Fibroblast of lung (primary cell): ENCODE measurements at regions not wholly inside any gene's neighbourhood (a gene's known extent, or its start where the extent isn't known, plus 50 kb on each side); places are given as distances from the start of the nearest gene placed in this dataset.

Source experiments
- DNase-seq, 2 donors: peaks; one replicate each; pipeline versions ENCODE4 v3.0.0 to v3.0.0-alpha.2; 2010; ENCODE audit warnings: low read depth in 2 of 2
- H2AFZ ChIP-seq: 2 replicates; pipeline ENCODE4 v1.5.1; 2012; ENCODE audit warnings: low read length, control low read depth, inconsistent platforms
- H3K27ac ChIP-seq: 2 replicates; pipeline ENCODE4 v1.5.1; 2011; ENCODE audit warnings: low read length, control low read depth; ENCODE audit not compliant: insufficient read depth
- H3K27me3 ChIP-seq: 2 replicates; pipeline ENCODE4 v1.5.1; 2011; ENCODE audit warnings: mild to moderate bottlenecking, low read length; ENCODE audit not compliant: control insufficient read depth, insufficient read depth
- H3K36me3 ChIP-seq: 2 replicates; pipeline ENCODE4 v1.5.1; 2011; ENCODE audit warnings: low read length; ENCODE audit not compliant: control insufficient read depth, insufficient read depth
- H3K4me1 ChIP-seq: 2 replicates; pipeline ENCODE4 v1.5.1; 2011; ENCODE audit warnings: low read length; ENCODE audit not compliant: control insufficient read depth, insufficient read depth; ENCODE audit errors: extremely low read depth
- H3K4me2 ChIP-seq: 2 replicates; pipeline ENCODE4 v1.5.1; 2011; ENCODE audit warnings: low read length, control low read depth; ENCODE audit not compliant: insufficient read depth; ENCODE audit errors: extremely low read depth
- H3K4me3 ChIP-seq, 4 experiments: fragments of 200-600 bp in 1 of 4; sonication (generic) in 1 of 4; replicated peaks in 1 of 4; 2 replicates each; pipeline ENCODE4 v1.5.1; 2011 to 2016; ENCODE audit warnings: low read length in 4 of 4, low read depth in 3 of 4, mild to moderate bottlenecking in 3 of 4, control low read depth in 2 of 4, inconsistent platforms in 1 of 4, mixed read lengths in 1 of 4; ENCODE audit not compliant: insufficient read depth in 1 of 4; ENCODE audit errors: control extremely low read depth in 1 of 4
- H3K79me2 ChIP-seq: 2 replicates; pipeline ENCODE4 v1.5.1; 2012; ENCODE audit warnings: mild to moderate bottlenecking, low read length, inconsistent platforms; ENCODE audit not compliant: control insufficient read depth, insufficient read depth
- H3K9ac ChIP-seq: 2 replicates; pipeline ENCODE4 v1.5.1; 2011; ENCODE audit warnings: mild to moderate bottlenecking, low read length, control low read depth; ENCODE audit not compliant: insufficient read depth
- H3K9me3 ChIP-seq: 2 replicates; pipeline ENCODE4 v1.5.1; 2012; ENCODE audit warnings: low read depth, low read length; ENCODE audit not compliant: control insufficient read depth, insufficient read depth
- H4K20me1 ChIP-seq: 2 replicates; pipeline ENCODE4 v1.5.1; 2011; ENCODE audit warnings: low read length; ENCODE audit not compliant: control insufficient read depth, insufficient read depth; ENCODE audit errors: extremely low read depth
- CTCF ChIP-seq, 2 donors: IDR thresholded peaks in 1 of 2; conservative IDR thresholded peaks in 1 of 2; 1 replicate in 1 of 2; 2 replicates in 1 of 2; pipeline ENCODE4 v1.5.1; 2011 to 2012; ENCODE audit warnings: low read length in 2 of 2, control low read depth in 1 of 2, inconsistent platforms in 1 of 2, low read depth in 1 of 2, mild to moderate bottlenecking in 1 of 2
- EZH2 ChIP-seq: IDR thresholded peaks from 2 replicates; pipeline ENCODE4 v1.5.1; 2012; ENCODE audit warnings: low read length, control low read depth, mild to moderate bottlenecking; ENCODE audit errors: missing control alignments

GRCh38 chr9:115616666-115617239, 498.8 kb upstream of the TNC start:
- H3K4me3 ChIP-seq = no peak overlapping the region
- no peaks in the 10 kb centered on the region for H3K27me3 ChIP-seq
- no peak overlapping the region for H3K9ac ChIP-seq
- no peaks in the 10 kb centered on the region for H3K9me3 ChIP-seq
- no peaks in the 10 kb centered on the region for H4K20me1 ChIP-seq
- no peak for DNase-seq
- peak overlapping the region; percentile 89 for H3K27ac ChIP-seq
- H2AFZ ChIP-seq = no peak overlapping the region
- no peaks in the 10 kb centered on the region for H3K79me2 ChIP-seq
- TF ChIP-seq EZH2 (no peak), CTCF (conservative IDR thresholded peaks at IDR 0.05 in 1 of 2, IDR thresholded peaks at IDR 0.05 in 1 of 2; ENCODE audit: low read depth in 1 of 2, low read length in 2 of 2) (no peak)
- H3K36me3 ChIP-seq = no peaks in the 10 kb centered on the region
- no peak overlapping the region for H3K4me2 ChIP-seq
- H3K4me1 ChIP-seq = peaks cover 19% of the 10 kb centered on the region

GRCh38 chr9:115625251-115625650, 507.3 kb upstream of the TNC start:
- H3K4me2 ChIP-seq = no peak overlapping the region
- H3K27me3 ChIP-seq = no peaks in the 10 kb centered on the region
- no peak overlapping the region for H2AFZ ChIP-seq
- H3K9me3 ChIP-seq = no peaks in the 10 kb centered on the region
- no peaks in the 10 kb centered on the region for H3K36me3 ChIP-seq
- no peaks in the 10 kb centered on the region for H4K20me1 ChIP-seq
- TF ChIP-seq EZH2 = no peak
- TF ChIP-seq CTCF (conservative IDR thresholded peaks at IDR 0.05 in 1 of 2, IDR thresholded peaks at IDR 0.05 in 1 of 2; ENCODE audit: low read depth in 1 of 2, low read length in 2 of 2) = no peak
- no peak overlapping the region for H3K9ac ChIP-seq
- no peaks in the 10 kb centered on the region for H3K4me1 ChIP-seq
- DNase-seq = no peak
- H3K4me3 ChIP-seq = no peak overlapping the region
- H3K27ac ChIP-seq = no peak overlapping the region
- no peaks in the 10 kb centered on the region for H3K79me2 ChIP-seq

GRCh38 chr9:115625954-115626353, 508.0 kb upstream of the TNC start:
- Histone ChIP-seq H3K27me3 (no peaks in the 10 kb centered on the region), H3K4me3 (no peak overlapping the region), H3K36me3 (no peaks in the 10 kb centered on the region), H3K79me2 (no peaks in the 10 kb centered on the region), H3K9ac (no peak overlapping the region), H4K20me1 (no peaks in the 10 kb centered on the region), H3K27ac (no peak overlapping the region), H3K4me2 (no peak overlapping the region), H3K9me3 (no peaks in the 10 kb centered on the region), H3K4me1 (peaks cover 2% of the 10 kb centered on the region), H2AFZ (no peak overlapping the region)
- TF ChIP-seq EZH2 = no peak
- TF ChIP-seq CTCF (conservative IDR thresholded peaks at IDR 0.05 in 1 of 2, IDR thresholded peaks at IDR 0.05 in 1 of 2; ENCODE audit: low read depth in 1 of 2, low read length in 2 of 2) = no peak
- no peak for DNase-seq
